ENCODE measurements at regions not wholly inside any gene's neighbourhood (a gene's known extent, or its start where the extent isn't known, plus 50 kb on each side); places are given as distances from the start of the nearest gene placed in this dataset.

DNA sequence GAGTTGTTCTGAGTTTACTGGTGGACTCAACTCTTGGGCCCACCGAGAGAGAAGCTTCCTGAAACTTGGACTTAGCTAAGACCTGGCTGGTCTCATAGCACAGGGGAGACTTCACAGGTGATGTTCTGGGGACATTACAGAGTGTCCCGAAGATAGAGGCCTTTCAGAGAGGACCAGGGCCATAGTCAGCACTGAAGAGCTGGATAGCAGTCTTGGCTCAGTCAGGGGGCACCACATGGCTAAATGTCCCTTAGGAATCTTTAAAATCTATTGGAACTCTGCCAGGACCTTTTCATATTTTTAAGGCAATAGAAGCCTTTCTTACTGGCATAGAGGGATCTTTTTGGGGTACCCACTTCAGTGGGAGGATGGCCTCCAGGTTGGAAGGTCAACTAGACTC lies 59.8 kb upstream of the CPLX2 start:
- H3K27ac Mint-ChIP-seq (ENCODE audit: unreplicated experiment): no peak overlapping the region
- no peaks in the 10 kb centered on the region for H3K27me3 Mint-ChIP-seq (ENCODE audit: unreplicated experiment)
- TF ChIP-seq, protein P1, sequence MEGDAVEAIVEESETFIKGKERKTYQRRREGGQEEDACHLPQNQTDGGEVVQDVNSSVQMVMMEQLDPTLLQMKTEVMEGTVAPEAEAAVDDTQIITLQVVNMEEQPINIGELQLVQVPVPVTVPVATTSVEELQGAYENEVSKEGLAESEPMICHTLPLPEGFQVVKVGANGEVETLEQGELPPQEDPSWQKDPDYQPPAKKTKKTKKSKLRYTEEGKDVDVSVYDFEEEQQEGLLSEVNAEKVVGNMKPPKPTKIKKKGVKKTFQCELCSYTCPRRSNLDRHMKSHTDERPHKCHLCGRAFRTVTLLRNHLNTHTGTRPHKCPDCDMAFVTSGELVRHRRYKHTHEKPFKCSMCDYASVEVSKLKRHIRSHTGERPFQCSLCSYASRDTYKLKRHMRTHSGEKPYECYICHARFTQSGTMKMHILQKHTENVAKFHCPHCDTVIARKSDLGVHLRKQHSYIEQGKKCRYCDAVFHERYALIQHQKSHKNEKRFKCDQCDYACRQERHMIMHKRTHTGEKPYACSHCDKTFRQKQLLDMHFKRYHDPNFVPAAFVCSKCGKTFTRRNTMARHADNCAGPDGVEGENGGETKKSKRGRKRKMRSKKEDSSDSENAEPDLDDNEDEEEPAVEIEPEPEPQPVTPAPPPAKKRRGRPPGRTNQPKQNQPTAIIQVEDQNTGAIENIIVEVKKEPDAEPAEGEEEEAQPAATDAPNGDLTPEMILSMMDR (IDR thresholded peaks at IDR 0.05): no peak
- peaks cover 4% of the 10 kb centered on the region for H3K9me3 Mint-ChIP-seq (ENCODE audit: unreplicated experiment)
- peaks cover 7% of the 10 kb centered on the region for H3K4me1 Mint-ChIP-seq (ENCODE audit: unreplicated experiment)
- H3K4me3 Mint-ChIP-seq (ENCODE audit: unreplicated experiment): no peak overlapping the region
- no peaks in the 10 kb centered on the region for H3K36me3 Mint-ChIP-seq (ENCODE audit: unreplicated experiment)
- DNase-seq (ENCODE audit: extremely low spot score, unreplicated experiment): no peak

GRCh38 chr5:175813943-175814630 lies 57.3 kb upstream of the CPLX2 start:
- Mint-ChIP-seq H3K36me3 (ENCODE audit: unreplicated experiment) (no peaks in the 10 kb centered on the region), H3K27me3 (ENCODE audit: unreplicated experiment) (no peaks in the 10 kb centered on the region), H3K4me3 (ENCODE audit: unreplicated experiment) (no peak overlapping the region), H3K27ac (ENCODE audit: unreplicated experiment) (no peak overlapping the region), H3K9me3 (ENCODE audit: unreplicated experiment) (peaks cover 4% of the 10 kb centered on the region), H3K4me1 (ENCODE audit: unreplicated experiment) (peaks cover 7% of the 10 kb centered on the region)
- TF ChIP-seq, protein P1 (IDR thresholded peaks at IDR 0.05): no peak
- DNase-seq (ENCODE audit: extremely low spot score, unreplicated experiment): no peak

DNA sequence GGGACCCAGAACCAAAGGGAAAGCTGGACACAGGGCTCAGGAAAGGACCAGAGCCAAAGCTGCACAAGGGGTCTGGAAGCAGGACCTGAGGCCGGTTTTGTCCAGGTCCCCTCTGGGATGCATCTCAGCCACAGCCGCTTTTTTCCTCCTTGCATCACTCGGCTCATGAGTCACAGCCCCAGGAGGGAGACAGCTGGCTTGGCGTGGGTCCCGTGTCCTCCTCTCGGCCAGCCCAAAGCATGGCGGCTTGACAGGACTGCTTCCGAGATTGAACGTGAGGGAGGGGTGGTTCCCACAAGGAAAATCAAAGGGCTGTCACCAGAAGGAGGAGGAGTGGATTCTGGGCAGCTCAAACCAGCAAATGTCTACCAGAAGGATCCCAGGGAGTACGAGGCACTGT lies 56.7 kb upstream of the CPLX2 start:
- TF ChIP-seq, protein P1 (IDR thresholded peaks at IDR 0.05): no peak
- H3K36me3 Mint-ChIP-seq (ENCODE audit: unreplicated experiment): no peaks in the 10 kb centered on the region

DNA sequence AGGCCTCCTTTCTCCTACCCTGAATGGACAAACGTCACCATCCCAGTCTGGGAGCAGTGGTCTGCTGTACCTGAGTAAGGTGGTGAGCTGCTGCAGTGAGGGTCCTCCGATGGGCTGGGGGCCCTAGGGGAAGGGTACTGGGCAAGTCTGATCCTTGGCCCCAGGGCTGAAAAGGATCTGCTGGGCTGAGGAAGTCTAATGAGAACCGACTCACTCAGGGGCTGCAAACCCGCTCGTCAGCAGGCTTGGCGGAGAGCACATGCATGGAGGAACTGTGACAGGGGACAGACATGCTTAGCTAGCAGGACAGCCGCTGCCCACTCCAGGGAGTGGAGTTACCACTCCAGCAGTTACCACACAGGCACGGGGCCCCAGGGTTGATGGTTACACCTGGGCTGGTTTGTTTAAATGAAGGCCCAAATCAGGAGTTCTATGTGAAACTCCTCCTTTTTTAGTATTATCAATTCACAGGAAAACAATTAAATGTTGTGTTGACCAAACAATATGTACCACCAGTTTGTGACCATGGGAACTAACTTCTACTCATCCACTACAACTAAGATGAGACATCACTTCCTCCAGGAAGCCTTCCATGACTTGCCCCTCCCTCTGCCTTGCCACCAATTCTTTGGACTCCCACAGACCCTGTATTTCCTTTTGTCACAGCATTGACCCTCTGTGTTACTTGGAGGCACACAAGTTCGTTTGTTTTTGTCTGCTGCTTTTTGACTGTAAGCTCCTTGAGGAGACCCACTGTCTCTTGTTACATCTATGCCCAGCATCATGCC lies 56.1 kb upstream of the CPLX2 start:
- Mint-ChIP-seq H3K27ac (ENCODE audit: unreplicated experiment) (no peak overlapping the region), H3K4me3 (ENCODE audit: unreplicated experiment) (no peak overlapping the region)

More for the DNA sequence above, 56.7 kb upstream of the CPLX2 start:
- Mint-ChIP-seq H3K27me3 (ENCODE audit: unreplicated experiment) (no peaks in the 10 kb centered on the region), H3K4me1 (ENCODE audit: unreplicated experiment) (peaks cover 4% of the 10 kb centered on the region), H3K4me3 (ENCODE audit: unreplicated experiment) (no peak overlapping the region), H3K27ac (ENCODE audit: unreplicated experiment) (no peak overlapping the region), H3K9me3 (ENCODE audit: unreplicated experiment) (peaks cover under 1% of the 10 kb centered on the region)
- no peak for DNase-seq (ENCODE audit: extremely low spot score, unreplicated experiment)

DNA sequence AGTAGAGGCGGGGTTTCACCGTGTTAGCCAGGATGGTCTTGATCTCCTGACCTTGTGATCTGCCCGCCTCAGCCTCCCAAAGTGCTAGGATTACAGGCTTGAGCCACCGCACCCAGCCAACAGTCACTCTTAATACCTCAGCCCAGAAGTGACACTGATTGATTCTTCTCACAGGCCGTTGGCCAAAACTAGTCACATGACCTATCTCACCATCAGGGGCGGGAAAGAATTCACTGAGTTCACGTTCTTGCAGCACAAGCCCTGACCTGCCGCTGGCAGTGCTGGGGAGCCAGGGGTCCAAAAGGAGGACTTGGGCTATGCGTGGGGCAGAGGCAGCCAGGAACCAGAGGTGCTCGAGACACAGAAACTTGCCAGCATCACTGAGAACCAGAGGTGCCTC lies 55.0 kb upstream of the CPLX2 start:
- H3K9me3 Mint-ChIP-seq (ENCODE audit: unreplicated experiment): no peaks in the 10 kb centered on the region
- no peak overlapping the region for H3K27ac Mint-ChIP-seq (ENCODE audit: unreplicated experiment)
- no peaks in the 10 kb centered on the region for H3K4me1 Mint-ChIP-seq (ENCODE audit: unreplicated experiment)
- H3K36me3 Mint-ChIP-seq (ENCODE audit: unreplicated experiment): no peaks in the 10 kb centered on the region
- TF ChIP-seq, protein P1 (IDR thresholded peaks at IDR 0.05): no peak
- no peak overlapping the region for H3K4me3 Mint-ChIP-seq (ENCODE audit: unreplicated experiment)
- no peaks in the 10 kb centered on the region for H3K27me3 Mint-ChIP-seq (ENCODE audit: unreplicated experiment)
- DNase-seq (ENCODE audit: extremely low spot score, unreplicated experiment): no peak

More for the DNA sequence above, 56.1 kb upstream of the CPLX2 start:
- no peaks in the 10 kb centered on the region for H3K9me3 Mint-ChIP-seq (ENCODE audit: unreplicated experiment)
- no peaks in the 10 kb centered on the region for H3K4me1 Mint-ChIP-seq (ENCODE audit: unreplicated experiment)
- no peaks in the 10 kb centered on the region for H3K36me3 Mint-ChIP-seq (ENCODE audit: unreplicated experiment)
- TF ChIP-seq, protein P1 (IDR thresholded peaks at IDR 0.05): no peak
- DNase-seq (ENCODE audit: extremely low spot score, unreplicated experiment): no peak
- H3K27me3 Mint-ChIP-seq (ENCODE audit: unreplicated experiment): no peaks in the 10 kb centered on the region
